ENCODE measurements at regions not wholly inside any gene's neighbourhood (a gene's known extent, or its start where the extent isn't known, plus 50 kb on each side); places are given as distances from the start of the nearest gene placed in this dataset.

GRCh38 chr1:18021242-18021641 lies 86.4 kb upstream of the IGSF21 start:
- DNase-seq: no peak

- no peak for DNase-seq
Observed at GRCh38 chr1:18032172-18032859, 75.3 kb upstream of the IGSF21 start.

- no peak for DNase-seq
Observed at GRCh38 chr1:18035145-18035544, 72.5 kb upstream of the IGSF21 start.

GRCh38 chr1:18037651-18038050 lies 69.9 kb upstream of the IGSF21 start:
- DNase-seq: no peak

- no peak for DNase-seq
Observed at GRCh38 chr1:18038051-18038450, 69.5 kb upstream of the IGSF21 start.

GRCh38 chr1:18039102-18039501 lies 68.5 kb upstream of the IGSF21 start:
- no peak for DNase-seq

- DNase-seq: peak; percentile 32
Observed at GRCh38 chr1:18041102-18041501, 66.5 kb upstream of the IGSF21 start.

- no peak for DNase-seq
Observed at GRCh38 chr1:18041685-18042355, 65.8 kb upstream of the IGSF21 start.

GRCh38 chr1:18043871-18044270 lies 63.7 kb upstream of the IGSF21 start:
- DNase-seq: no peak

- DNase-seq: no peak
Observed at GRCh38 chr1:18045203-18045602, 62.4 kb upstream of the IGSF21 start.

- no peak for DNase-seq
Observed at GRCh38 chr1:18045621-18046020, 62.0 kb upstream of the IGSF21 start.

- no peak for DNase-seq
Observed at GRCh38 chr1:18047122-18047521, 60.5 kb upstream of the IGSF21 start.

- DNase-seq: no peak
Observed at GRCh38 chr1:18049228-18049627, 58.4 kb upstream of the IGSF21 start.

- DNase-seq: no peak
Observed at GRCh38 chr1:18052671-18053070, 54.9 kb upstream of the IGSF21 start.

GRCh38 chr1:18055156-18055555 lies 52.4 kb upstream of the IGSF21 start:
- no peak for DNase-seq

- DNase-seq: no peak
Observed at GRCh38 chr1:18056545-18056944, 51.1 kb upstream of the IGSF21 start.

GRCh38 chr1:18057623-18058022 lies 50.0 kb upstream of the IGSF21 start:
- no peak for DNase-seq

Measured in CD4-positive, alpha-beta T cell treated with Interferon gamma for 1 hour (primary cell).